Endothelial cell (in vitro differentiated cells): ENCODE measurements at regions not wholly inside any gene's neighbourhood (a gene's known extent, or its start where the extent isn't known, plus 50 kb on each side); places are given as distances from the start of the nearest gene placed in this dataset.

Experiments used
- DNase-seq: peaks from one replicate; pipeline ENCODE4 v3.0.0; 2021; ENCODE audit warnings: low spot score
- H3K27ac Mint-ChIP-seq: one replicate; pipeline ENCODE4 v1.8.0; 2021; ENCODE audit warnings: mixed read lengths, inconsistent platforms; ENCODE audit not compliant: unreplicated experiment
- H3K27me3 Mint-ChIP-seq: one replicate; pipeline ENCODE4 v1.8.0; 2021; ENCODE audit warnings: mild to moderate bottlenecking, moderate library complexity, mixed read lengths, inconsistent platforms; ENCODE audit not compliant: unreplicated experiment
- H3K36me3 Mint-ChIP-seq: one replicate; pipeline ENCODE4 v1.8.0; 2021; ENCODE audit warnings: mild to moderate bottlenecking, low read depth, mixed read lengths, inconsistent platforms; ENCODE audit not compliant: unreplicated experiment
- H3K4me1 Mint-ChIP-seq: one replicate; pipeline ENCODE4 v1.8.0; 2021; ENCODE audit warnings: mild to moderate bottlenecking, mixed read lengths, inconsistent platforms; ENCODE audit not compliant: unreplicated experiment
- H3K4me3 Mint-ChIP-seq: one replicate; pipeline ENCODE4 v1.8.0; 2021; ENCODE audit warnings: mild to moderate bottlenecking, mixed read lengths, inconsistent platforms; ENCODE audit not compliant: unreplicated experiment
- H3K9me3 Mint-ChIP-seq: one replicate; pipeline ENCODE4 v1.8.0; 2021; ENCODE audit warnings: mixed read lengths, inconsistent platforms; ENCODE audit not compliant: unreplicated experiment
- CTCF ChIP-seq: fragments of 200-600 bp; sonication (generic); IDR thresholded peaks from one replicate; pipeline ENCODE4 v1.5.0; 2021; ENCODE audit warnings: antibody characterized with exemption; ENCODE audit not compliant: unreplicated experiment

GRCh38 chr12:39037115-39037514, 131.7 kb upstream of the CPNE8 start:
- no peak overlapping the region for H3K27ac Mint-ChIP-seq
- no peaks in the 10 kb centered on the region for H3K36me3 Mint-ChIP-seq
- no peaks in the 10 kb centered on the region for H3K9me3 Mint-ChIP-seq
- H3K4me1 Mint-ChIP-seq = peaks cover 3% of the 10 kb centered on the region
- TF ChIP-seq CTCF = no peak
- no peak overlapping the region for H3K4me3 Mint-ChIP-seq
- H3K27me3 Mint-ChIP-seq = no peaks in the 10 kb centered on the region
- no peak for DNase-seq

GRCh38 chr12:39036105-39036504, 130.7 kb upstream of the CPNE8 start:
- Mint-ChIP-seq H3K27ac (no peak overlapping the region), H3K27me3 (no peaks in the 10 kb centered on the region), H3K4me1 (peaks cover 3% of the 10 kb centered on the region), H3K9me3 (no peaks in the 10 kb centered on the region), H3K36me3 (no peaks in the 10 kb centered on the region), H3K4me3 (no peak overlapping the region)
- no peak for DNase-seq
- TF ChIP-seq CTCF = no peak

GRCh38 chr12:39033782-39034181, 128.4 kb upstream of the CPNE8 start:
- no peak overlapping the region for H3K27ac Mint-ChIP-seq
- no peaks in the 10 kb centered on the region for H3K9me3 Mint-ChIP-seq
- H3K27me3 Mint-ChIP-seq = no peaks in the 10 kb centered on the region
- no peaks in the 10 kb centered on the region for H3K36me3 Mint-ChIP-seq
- no peak for DNase-seq
- no peak overlapping the region for H3K4me3 Mint-ChIP-seq
- peaks cover 1% of the 10 kb centered on the region for H3K4me1 Mint-ChIP-seq
- no peak for TF ChIP-seq CTCF

- no peaks in the 10 kb centered on the region for H3K9me3 Mint-ChIP-seq
- no peak overlapping the region for H3K27ac Mint-ChIP-seq
- H3K4me1 Mint-ChIP-seq = peaks cover 4% of the 10 kb centered on the region
- no peaks in the 10 kb centered on the region for H3K36me3 Mint-ChIP-seq
- H3K4me3 Mint-ChIP-seq = no peak overlapping the region
- H3K27me3 Mint-ChIP-seq = no peaks in the 10 kb centered on the region
- no peak for DNase-seq
- TF ChIP-seq CTCF = no peak
Measured at GRCh38 chr12:39032448-39032847, 127.1 kb upstream of the CPNE8 start.

GRCh38 chr12:39032034-39032433, 126.6 kb upstream of the CPNE8 start:
- TF ChIP-seq CTCF = no peak
- Mint-ChIP-seq H3K9me3 (no peaks in the 10 kb centered on the region), H3K4me1 (peaks cover 4% of the 10 kb centered on the region), H3K36me3 (no peaks in the 10 kb centered on the region), H3K27me3 (no peaks in the 10 kb centered on the region), H3K27ac (no peak overlapping the region), H3K4me3 (no peak overlapping the region)
- DNase-seq = no peak
